DMS153 treated with DMSO at 0.1 percent for 48 hours (cell line): ENCODE measurements at regions not wholly inside any gene's neighbourhood (a gene's known extent, or its start where the extent isn't known, plus 50 kb on each side); places are given as distances from the start of the nearest gene placed in this dataset.

ENCODE experiments used
- DNase-seq: peaks from one replicate; lab custom pipeline; 2025; ENCODE audit not compliant: unreplicated experiment; lab: John Stamatoyannopoulos, UW

DNA sequence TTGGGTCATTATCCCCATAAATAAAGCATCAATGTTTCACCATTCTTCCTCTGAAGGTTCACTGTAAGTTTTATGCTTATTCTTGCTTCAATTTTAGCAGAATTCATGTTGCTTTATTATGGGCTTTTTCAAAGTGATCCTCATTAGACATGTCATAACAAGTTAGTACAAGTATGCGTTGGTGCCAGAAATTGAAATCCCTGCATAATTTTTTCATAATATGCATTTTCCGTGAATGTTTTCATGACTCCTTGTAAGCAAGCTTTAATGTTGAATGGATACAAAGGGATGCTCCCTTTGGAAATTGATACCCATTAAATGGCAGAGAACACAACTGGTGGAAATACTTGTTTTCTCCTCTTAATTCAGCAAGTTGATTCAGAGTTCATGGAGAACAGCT lies 179.7 kb downstream of the ST6GAL2 start:
- DNase-seq: no peak

DNA sequence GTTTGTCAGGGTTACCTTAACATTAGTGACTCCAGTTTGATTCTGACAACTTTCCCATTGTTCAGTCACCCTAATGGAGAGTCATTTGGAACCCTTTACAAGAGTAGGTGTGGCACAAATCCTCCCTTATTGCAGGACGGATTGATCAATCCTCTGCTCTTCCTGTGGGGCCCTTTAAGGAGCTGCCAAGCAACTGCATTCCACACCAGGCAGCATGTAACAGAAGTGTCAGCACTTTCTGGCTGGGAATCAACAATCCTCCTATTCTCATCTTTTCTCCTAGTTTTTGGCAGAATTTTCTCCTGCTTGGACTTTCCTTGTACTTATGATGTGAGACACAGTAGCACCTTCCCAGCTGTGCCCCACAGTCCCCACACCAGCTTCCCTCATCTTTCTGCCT lies 177.8 kb downstream of the ST6GAL2 start:
- DNase-seq: no peak

GRCh38 chr2:106709229-106709628 lies 176.7 kb downstream of the ST6GAL2 start:
- no peak for DNase-seq

DNA sequence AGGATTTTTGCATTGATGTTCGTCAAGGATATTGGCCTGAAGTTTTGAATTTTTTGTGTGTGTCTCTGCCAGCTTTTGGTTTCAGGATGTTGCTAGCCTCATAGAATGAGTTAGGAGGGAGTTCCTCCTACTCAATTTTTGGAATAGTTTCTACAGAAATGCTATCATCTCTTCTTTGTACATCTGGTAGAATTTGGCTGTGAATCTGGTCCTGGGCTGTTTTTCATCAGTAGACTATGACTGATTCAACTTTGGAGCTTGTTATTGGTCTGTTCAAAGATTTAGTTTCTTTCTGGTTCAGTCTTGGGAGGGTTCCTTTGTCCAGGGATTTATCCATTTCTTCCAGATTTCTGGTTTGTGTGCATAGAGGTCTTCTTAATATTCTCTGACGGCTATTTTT lies 166.7 kb downstream of the ST6GAL2 start:
- DNase-seq: no peak

- no peak for DNase-seq
Measured at GRCh38 chr2:106720026-106720425, 165.9 kb downstream of the ST6GAL2 start.

GRCh38 chr2:106724301-106724794 lies 161.6 kb downstream of the ST6GAL2 start:
- DNase-seq: no peak

DNA sequence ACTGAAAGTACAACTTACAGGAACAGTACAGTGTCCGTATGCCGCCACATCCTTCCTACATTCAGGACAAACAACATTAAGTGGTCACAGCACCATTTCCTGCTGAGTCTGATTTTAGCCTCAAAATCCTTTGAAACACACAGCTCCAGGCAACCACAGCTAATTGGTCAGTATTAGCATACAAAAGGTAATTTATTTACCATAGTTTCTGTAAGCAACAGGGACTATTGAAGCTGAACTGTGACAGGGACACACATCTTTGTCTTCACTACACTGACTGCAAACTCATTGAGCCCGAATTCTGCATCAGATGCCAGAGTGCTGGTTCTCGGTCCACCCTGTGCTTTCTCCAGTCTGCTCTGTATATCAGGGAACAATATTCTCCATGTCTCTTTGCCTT lies 151.8 kb downstream of the ST6GAL2 start:
- no peak for DNase-seq

- DNase-seq: no peak
Measured at GRCh38 chr2:106735807-106736206, 150.2 kb downstream of the ST6GAL2 start.

GRCh38 chr2:106736221-106736620 lies 149.7 kb downstream of the ST6GAL2 start:
- DNase-seq: no peak

DNA sequence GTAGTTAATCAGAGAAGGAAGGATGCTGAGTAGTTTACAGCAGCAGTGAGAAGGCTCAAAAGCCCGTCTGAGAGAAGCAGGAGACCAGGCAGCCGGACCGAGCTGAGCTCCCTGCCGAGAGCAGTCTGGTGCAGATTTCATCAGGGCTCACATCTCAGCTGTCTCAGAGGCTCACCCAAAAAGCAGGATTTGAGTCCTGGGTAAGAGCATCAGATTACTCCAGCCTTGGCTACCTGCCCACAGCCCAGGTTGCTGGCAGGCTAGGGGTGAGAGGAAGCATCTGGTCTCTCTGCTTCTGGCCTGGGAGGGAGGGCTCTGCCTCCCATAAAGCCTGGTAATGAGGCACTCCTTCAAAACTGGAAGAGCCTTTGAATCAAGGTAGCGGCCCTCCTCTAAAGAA lies 140.5 kb downstream of the ST6GAL2 start:
- DNase-seq: peak; percentile 76

DNA sequence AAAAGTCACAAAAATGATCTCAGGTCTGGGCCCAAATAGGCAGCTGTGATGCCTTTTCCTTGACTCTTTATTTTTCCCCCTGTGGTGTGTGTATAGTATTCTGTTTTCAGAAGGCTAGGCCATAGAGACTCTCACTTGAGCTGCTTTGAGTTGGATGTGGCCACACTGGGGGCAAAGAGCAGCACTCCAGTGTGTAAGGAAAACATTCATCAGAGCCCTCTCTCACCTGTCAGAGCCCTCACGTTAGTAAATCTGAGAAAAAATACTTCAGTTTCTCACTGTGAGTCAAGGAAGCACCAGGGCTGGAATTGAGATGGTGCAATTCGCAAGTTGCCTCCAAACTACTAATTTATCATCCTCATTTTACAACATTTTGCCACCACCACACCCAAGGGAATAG lies 136.1 kb downstream of the ST6GAL2 start:
- no peak for DNase-seq
